Right renal cortex interstitium (tissue), 3 donors: ENCODE measurements at regions not wholly inside any gene's neighbourhood (a gene's known extent, or its start where the extent isn't known, plus 50 kb on each side); places are given as distances from the start of the nearest gene placed in this dataset.
"Not testable (repeated sequence)": the region's sequence is repeated elsewhere in the genome, so short reads cannot be mapped to it uniquely, and the experiment has no call there.

Experiments
- DNase-seq, 3 donors: peaks; one replicate each; pipeline ENCODE4 v3.0.0-alpha.2; 2013; ENCODE audit warnings: low read depth in 3 of 3, low spot score in 2 of 3

- peak in 1 of 3 donors; percentile 10 for DNase-seq
Observed at GRCh38 chr5:92841604-92842155, 739.3 kb downstream of the NR2F1-AS1 start.

- DNase-seq = no peak
Observed at GRCh38 chr5:92838253-92838652, 742.8 kb downstream of the NR2F1-AS1 start.

- DNase-seq = no peak
Observed at GRCh38 chr5:92836855-92837755, 743.9 kb downstream of the NR2F1-AS1 start.

GRCh38 chr5:92835712-92836111, 745.3 kb downstream of the NR2F1-AS1 start:
- no peak for DNase-seq

GRCh38 chr5:92823551-92823950, 757.5 kb downstream of the NR2F1-AS1 start:
- DNase-seq = not testable (repeated sequence)

GRCh38 chr5:92822183-92822582, 758.8 kb downstream of the NR2F1-AS1 start:
- no peak for DNase-seq

GRCh38 chr5:92809855-92810465, 771.1 kb downstream of the NR2F1-AS1 start:
- DNase-seq = no peak

GRCh38 chr5:92808474-92808873, 772.5 kb downstream of the NR2F1-AS1 start:
- DNase-seq = no peak

- no peak for DNase-seq
Observed at GRCh38 chr5:92807085-92807484, 773.9 kb downstream of the NR2F1-AS1 start.

- no peak for DNase-seq
Observed at GRCh38 chr5:92805446-92805845, 775.6 kb downstream of the NR2F1-AS1 start.

GRCh38 chr5:92801911-92802310, 779.1 kb downstream of the NR2F1-AS1 start:
- DNase-seq = peak in 2 of 3 donors; percentile 39 to 41

- no peak for DNase-seq
Observed at GRCh38 chr5:92800365-92800764, 780.7 kb downstream of the NR2F1-AS1 start.

GRCh38 chr5:92795633-92796032, 785.4 kb downstream of the NR2F1-AS1 start:
- DNase-seq = no peak

- DNase-seq = no peak
Observed at GRCh38 chr5:92780057-92780456, 801.0 kb downstream of the NR2F1-AS1 start.

GRCh38 chr5:92779536-92779935, 801.5 kb downstream of the NR2F1-AS1 start:
- DNase-seq = no peak

- DNase-seq = no peak
Observed at GRCh38 chr5:92778261-92778660, 802.8 kb downstream of the NR2F1-AS1 start.

GRCh38 chr5:92777421-92777820, 803.6 kb downstream of the NR2F1-AS1 start:
- no peak for DNase-seq

GRCh38 chr5:92775711-92776615, 805.1 kb downstream of the NR2F1-AS1 start:
- no peak for DNase-seq

- DNase-seq = no peak
Observed at GRCh38 chr5:92769978-92770377, 811.0 kb downstream of the NR2F1-AS1 start.

- DNase-seq = no peak
Observed at GRCh38 chr5:92761585-92761984, 819.4 kb downstream of the NR2F1-AS1 start.

- no peak for DNase-seq
Observed at GRCh38 chr5:92760550-92760949, 820.5 kb downstream of the NR2F1-AS1 start.
